Activated CD8-positive, alpha-beta memory T cell treated with anti-CD3 and anti-CD28 coated beads, Interleukin-2, amount 10 ng/mL, durations not matched to agents 7 days and 5 days (primary cell): ENCODE measurements at regions not wholly inside any gene's neighbourhood (a gene's known extent, or its start where the extent isn't known, plus 50 kb on each side); places are given as distances from the start of the nearest gene placed in this dataset.

Experiments used
- ATAC-seq: fragments of 150-1000 bp; cut with Tn5 transposase; one replicate; pipeline ENCODE4 v1.10.0; 2021; ENCODE audit warnings: moderate library complexity
- CTCF ChIA-PET: fragments of 350-600 bp; sonication (Branson Sonifier 250); formaldehyde crosslinking; loops from one replicate; lab custom pipeline; 2021; ENCODE audit warnings: antibody characterized with exemption; lab: Charles Lee
- DNase-seq: peaks from one replicate; pipeline ENCODE4 v3.0.0-alpha.2; 2020
- H3K27ac Mint-ChIP-seq: one replicate; pipeline ENCODE4 v1.8.0; 2021; ENCODE audit warnings: mild to moderate bottlenecking, mixed read lengths
- H3K27me3 Mint-ChIP-seq: one replicate; pipeline ENCODE4 v1.8.0; 2021; ENCODE audit warnings: mixed read lengths
- H3K36me3 Mint-ChIP-seq: one replicate; pipeline ENCODE4 v1.8.0; 2021; ENCODE audit warnings: mild to moderate bottlenecking, mixed read lengths
- H3K4me1 Mint-ChIP-seq: one replicate; pipeline ENCODE4 v1.8.0; 2021; ENCODE audit warnings: mixed read lengths
- H3K4me3 Mint-ChIP-seq: one replicate; pipeline ENCODE4 v1.8.0; 2021; ENCODE audit warnings: mild to moderate bottlenecking, moderate library complexity, mixed read lengths
- H3K9me3 Mint-ChIP-seq: one replicate; pipeline ENCODE4 v1.8.0; 2022; ENCODE audit warnings: low read depth, mixed read lengths

DNA sequence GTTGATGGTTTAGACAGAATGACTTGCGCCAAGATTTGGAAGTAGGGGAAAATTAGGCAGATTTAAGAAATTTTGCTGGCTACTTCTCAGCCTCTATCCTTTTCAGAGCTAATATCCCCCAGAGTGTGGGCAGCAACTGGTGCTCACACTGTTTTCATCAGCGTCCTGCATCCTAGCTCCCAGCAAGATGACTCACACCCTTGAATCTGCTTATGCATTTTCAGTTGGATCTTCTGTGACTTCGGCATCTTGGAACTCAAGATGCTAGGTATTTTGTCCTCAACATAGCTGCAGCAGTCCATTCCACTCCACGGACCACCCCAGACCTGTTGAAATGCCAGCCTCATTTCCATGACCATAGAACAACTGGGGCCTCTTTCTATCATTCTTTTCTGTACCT is 336.1 kb upstream of the NR2F2 start:
- H3K36me3 Mint-ChIP-seq: peaks cover 1% of the 10 kb centered on the region
- ATAC-seq (no peak), DNase-seq (no peak)
- peaks cover 25% of the 10 kb centered on the region for H3K4me1 Mint-ChIP-seq
- H3K9me3 Mint-ChIP-seq: no peaks in the 10 kb centered on the region
- CTCF ChIA-PET: no interaction called here
- peaks cover 36% of the 10 kb centered on the region for H3K27me3 Mint-ChIP-seq
- H3K27ac Mint-ChIP-seq: no peak overlapping the region
- no peak overlapping the region for H3K4me3 Mint-ChIP-seq

DNA sequence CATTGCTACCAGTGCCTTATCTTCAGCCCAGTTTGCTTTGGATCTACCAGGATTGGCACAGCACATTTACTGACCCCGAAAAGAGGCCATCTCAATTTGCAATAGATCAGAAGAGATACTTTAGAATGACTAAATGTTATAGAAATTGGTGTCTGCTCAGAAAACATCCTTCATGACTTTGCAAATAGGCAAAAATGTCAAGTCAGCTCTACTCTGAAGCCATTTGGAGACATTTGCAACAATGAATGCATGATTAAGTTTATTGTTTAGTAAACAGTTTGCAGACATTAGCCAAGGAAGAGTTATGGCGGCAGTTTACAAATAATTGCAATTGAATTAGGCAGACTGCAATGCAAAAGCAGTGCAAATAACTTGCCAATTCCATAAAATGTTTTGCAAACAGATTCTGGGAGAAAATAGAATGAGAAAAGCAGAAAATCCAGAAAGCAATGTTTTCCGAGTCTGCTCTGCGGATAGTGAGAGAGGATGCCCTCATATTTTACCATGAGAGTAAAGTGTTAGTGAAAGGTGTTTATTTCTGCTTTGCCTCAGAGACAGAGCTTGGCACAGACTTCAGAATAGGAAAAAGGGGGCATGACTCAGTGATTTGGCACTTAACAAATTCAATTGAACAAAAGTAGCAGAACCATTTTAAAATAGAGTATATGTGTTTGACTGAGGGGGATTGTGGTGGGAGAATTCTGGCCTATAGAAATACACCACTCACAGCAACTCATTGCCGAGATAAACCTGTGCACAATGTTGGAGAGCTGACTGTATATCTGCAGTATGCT is 334.9 kb upstream of the NR2F2 start:
- Mint-ChIP-seq H3K36me3 (peaks cover 1% of the 10 kb centered on the region), H3K27me3 (peaks cover 37% of the 10 kb centered on the region), H3K4me1 (peaks cover 20% of the 10 kb centered on the region), H3K27ac (no peak overlapping the region), H3K4me3 (no peak overlapping the region), H3K9me3 (no peaks in the 10 kb centered on the region)
- no peak for DNase-seq
- no peak for ATAC-seq
- CTCF ChIA-PET: no interaction called here

DNA sequence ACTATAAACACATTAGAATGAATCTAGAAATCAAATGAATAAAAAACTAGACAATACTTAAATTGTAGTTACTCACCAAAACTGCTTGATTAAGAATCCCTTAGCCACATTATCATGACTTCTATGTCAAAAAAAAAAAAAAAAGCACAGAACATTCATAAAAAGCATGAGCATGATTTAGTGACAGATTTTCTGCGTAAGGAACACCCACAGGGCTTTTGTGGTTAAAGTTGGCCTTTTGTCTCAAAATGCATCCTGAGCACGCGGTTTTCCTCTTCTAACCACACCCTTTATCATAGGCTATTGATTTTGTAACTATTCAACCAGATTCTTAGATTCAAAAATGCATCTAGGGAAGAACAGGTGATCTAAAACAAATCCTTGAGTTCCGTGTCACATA is 334.0 kb upstream of the NR2F2 start:
- no peak for ATAC-seq
- H3K27ac Mint-ChIP-seq: no peak overlapping the region
- H3K27me3 Mint-ChIP-seq: peaks cover 37% of the 10 kb centered on the region
- H3K4me3 Mint-ChIP-seq: no peak overlapping the region
- peaks cover 16% of the 10 kb centered on the region for H3K4me1 Mint-ChIP-seq
- peak; percentile 62 for DNase-seq
- CTCF ChIA-PET: no interaction called here
- peaks cover 1% of the 10 kb centered on the region for H3K36me3 Mint-ChIP-seq
- no peaks in the 10 kb centered on the region for H3K9me3 Mint-ChIP-seq

DNA sequence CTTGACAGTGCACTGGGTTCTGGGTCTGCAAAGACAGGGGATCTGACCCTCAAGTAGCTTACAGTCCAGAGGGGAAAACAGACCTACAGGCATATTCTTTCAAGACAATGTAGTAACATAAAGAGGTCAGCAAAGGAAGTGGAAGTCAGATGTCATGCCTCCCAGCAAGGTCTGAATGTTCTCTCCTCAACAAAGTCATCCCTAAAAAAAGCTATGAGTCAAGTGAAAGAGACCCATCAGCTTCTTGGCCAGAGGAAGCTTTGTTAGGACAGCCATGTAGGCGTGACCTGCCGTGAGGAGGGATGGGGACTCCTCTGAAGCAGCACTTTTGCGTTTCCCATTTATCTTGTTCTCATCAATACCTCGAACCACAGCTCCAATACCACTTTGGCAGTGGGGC is 331.6 kb upstream of the NR2F2 start:
- Mint-ChIP-seq H3K36me3 (peaks cover 1% of the 10 kb centered on the region), H3K27ac (no peak overlapping the region), H3K4me1 (peaks cover 16% of the 10 kb centered on the region), H3K4me3 (no peak overlapping the region), H3K9me3 (no peaks in the 10 kb centered on the region), H3K27me3 (peaks cover 50% of the 10 kb centered on the region)
- no peak for DNase-seq
- CTCF ChIA-PET: no interaction called here
- no peak for ATAC-seq

DNA sequence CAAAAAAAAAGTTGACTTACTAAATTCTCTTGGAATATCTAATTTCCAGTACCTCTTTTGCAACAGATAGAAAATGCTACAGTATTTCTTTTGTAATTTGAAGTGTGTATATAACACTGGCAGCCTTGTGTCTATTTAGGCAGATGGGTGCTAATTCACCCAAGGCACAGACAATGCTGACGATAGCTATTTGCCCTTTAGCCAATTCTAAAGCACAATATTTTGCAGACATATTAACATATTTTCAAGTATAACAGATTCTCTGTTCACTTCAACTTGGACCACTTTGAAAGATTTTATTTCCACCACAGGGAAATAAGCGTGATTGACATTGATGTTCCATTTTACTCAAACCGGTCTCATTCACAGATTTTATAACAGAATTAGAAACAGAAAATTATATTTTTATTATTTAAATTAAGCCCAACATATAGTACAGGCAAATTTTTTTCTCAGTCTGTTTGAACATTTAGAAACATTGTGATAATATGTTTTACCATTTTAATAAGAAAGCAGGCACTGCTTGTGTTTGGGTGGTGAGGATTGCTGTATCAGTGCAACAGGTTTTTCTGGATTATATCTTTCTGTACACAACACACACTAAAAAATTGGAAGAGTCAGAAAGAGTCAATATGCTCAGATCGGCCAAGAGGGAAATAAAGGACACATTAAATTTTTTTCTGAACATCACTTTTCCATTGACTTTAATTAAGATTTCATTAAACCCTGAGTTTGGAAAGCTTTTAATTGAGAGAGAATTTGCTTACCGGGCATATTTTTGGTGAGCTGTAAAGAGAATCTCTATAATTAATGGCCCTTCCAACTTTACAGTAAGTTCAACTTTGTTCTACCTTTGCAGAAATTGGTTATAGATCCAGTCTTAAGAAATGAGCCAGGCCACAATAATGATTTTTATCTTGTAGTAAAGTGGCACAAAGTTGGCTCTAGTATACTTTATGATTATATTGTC is 327.3 kb upstream of the NR2F2 start:
- Mint-ChIP-seq H3K4me1 (no peaks in the 10 kb centered on the region), H3K4me3 (no peak overlapping the region), H3K27me3 (peaks cover 39% of the 10 kb centered on the region), H3K36me3 (no peaks in the 10 kb centered on the region), H3K9me3 (no peaks in the 10 kb centered on the region), H3K27ac (no peak overlapping the region)
- DNase-seq: no peak
- ATAC-seq: no peak
- CTCF ChIA-PET: no interaction called here

DNA sequence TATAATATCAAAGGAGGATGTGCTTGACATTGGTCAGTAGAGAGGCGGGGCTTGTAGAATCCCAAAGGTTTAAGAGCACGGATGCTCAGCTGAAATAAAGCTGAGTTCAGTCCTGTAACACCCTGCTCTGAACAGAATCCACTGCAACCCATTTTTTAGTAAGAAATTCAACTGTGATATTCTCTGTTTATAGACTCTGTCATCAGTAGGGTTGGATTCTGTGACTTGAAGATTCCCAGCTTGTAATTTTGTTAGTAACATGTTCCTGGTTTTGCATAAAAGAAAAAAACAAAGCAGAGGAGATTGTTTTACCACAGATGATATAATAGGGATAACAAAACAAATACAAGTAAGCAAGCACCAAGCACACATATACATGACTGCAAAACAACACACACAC is 324.6 kb upstream of the NR2F2 start:
- ATAC-seq (no peak), DNase-seq (no peak)
- Mint-ChIP-seq H3K27me3 (peaks cover 21% of the 10 kb centered on the region), H3K4me3 (no peak overlapping the region), H3K27ac (no peak overlapping the region), H3K9me3 (no peaks in the 10 kb centered on the region), H3K4me1 (no peaks in the 10 kb centered on the region), H3K36me3 (no peaks in the 10 kb centered on the region)
- CTCF ChIA-PET: no interaction called here

DNA sequence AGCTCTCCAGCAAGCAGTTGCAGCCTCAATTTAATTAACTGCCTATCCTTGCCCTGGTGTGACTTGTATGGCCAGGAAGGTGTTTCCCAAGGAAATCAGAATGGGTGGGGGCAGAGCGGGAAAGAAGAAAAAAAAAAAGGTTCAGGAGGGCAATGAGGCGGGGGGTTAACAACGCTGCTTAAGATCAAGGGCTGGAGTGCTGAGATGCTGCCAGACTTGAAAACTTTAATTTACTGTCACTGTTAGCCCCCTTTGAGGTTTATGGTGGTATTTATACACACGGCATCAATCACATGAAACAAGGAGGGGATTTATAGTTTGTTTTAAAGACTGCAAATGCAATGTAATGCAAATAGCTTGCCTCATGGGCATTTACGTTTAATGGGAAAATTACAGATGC is 319.4 kb upstream of the NR2F2 start:
- ATAC-seq (no peak), DNase-seq (no peak)
- Mint-ChIP-seq H3K36me3 (no peaks in the 10 kb centered on the region), H3K27me3 (peaks cover 25% of the 10 kb centered on the region), H3K4me3 (no peak overlapping the region), H3K9me3 (no peaks in the 10 kb centered on the region), H3K27ac (no peak overlapping the region), H3K4me1 (no peaks in the 10 kb centered on the region)
- CTCF ChIA-PET: no interaction called here

DNA sequence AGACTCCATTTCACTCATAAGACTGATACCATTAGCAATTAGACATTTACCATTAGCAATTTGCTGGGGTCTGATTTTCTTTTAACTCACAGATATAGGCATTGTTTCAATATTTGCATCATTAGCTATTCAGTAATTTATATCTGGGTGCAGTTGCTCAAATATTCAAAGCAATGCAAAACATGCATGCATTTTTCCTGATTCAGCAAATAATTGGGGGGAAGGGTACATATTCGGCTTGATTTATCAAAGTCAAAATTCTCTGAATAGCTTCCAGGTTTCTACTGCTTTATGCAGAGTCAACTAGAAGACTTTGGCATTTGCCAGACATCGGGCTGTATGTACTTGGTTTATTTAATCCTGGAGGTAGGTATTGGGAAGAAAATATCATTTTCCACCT is 315.6 kb upstream of the NR2F2 start:
- CTCF ChIA-PET: no interaction called here
- H3K27me3 Mint-ChIP-seq: peaks cover 18% of the 10 kb centered on the region
- no peak for DNase-seq

DNA sequence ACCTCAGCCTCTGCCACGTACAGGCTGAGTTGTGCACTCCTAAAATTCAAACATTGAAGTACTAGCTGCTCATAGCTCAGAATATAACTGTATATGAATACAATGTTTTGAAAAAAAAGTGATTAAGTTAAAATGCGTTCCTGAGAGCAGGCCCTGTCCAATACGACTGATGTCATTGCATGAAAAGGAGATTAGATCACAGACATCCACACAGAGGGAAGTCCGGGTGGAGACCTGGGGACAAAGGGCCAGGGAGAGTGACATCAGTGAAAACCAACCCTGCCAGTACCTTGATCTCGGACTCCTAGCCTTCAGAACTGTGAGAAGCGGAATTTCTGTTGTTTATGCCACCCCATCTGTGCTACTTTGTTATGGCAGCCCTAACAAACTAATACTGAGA is 311.4 kb upstream of the NR2F2 start:
- Mint-ChIP-seq H3K4me1 (no peaks in the 10 kb centered on the region), H3K36me3 (no peaks in the 10 kb centered on the region), H3K27ac (no peak overlapping the region), H3K4me3 (no peak overlapping the region), H3K9me3 (peaks cover 4% of the 10 kb centered on the region), H3K27me3 (peaks cover 8% of the 10 kb centered on the region)
- CTCF ChIA-PET: no interaction called here
- DNase-seq (no peak), ATAC-seq (no peak)

More for the DNA sequence above, 315.6 kb upstream of the NR2F2 start:
- no peak for ATAC-seq
- H3K36me3 Mint-ChIP-seq: no peaks in the 10 kb centered on the region
- H3K9me3 Mint-ChIP-seq: peaks cover 4% of the 10 kb centered on the region
- H3K27ac Mint-ChIP-seq: no peak overlapping the region
- H3K4me1 Mint-ChIP-seq: no peaks in the 10 kb centered on the region
- no peak overlapping the region for H3K4me3 Mint-ChIP-seq

DNA sequence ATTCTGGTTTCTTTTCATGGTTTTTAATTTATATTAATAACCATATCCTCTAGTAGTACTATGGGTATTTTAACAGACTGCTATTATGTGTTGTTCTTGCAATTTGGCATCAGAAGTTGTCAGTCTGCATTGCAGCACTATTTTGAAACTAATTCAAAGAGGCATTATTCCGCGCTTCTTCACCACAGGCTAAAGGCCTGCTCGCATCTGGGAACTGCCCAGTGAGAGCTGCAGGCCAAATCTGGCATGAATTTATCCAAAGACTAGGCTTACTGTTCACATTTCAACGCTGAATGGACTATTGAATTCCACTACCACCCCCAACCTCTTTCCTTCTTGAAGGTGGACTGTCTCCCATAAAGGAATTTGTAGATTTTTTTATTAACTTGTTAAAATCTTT is 310.4 kb upstream of the NR2F2 start:
- Mint-ChIP-seq H3K4me3 (no peak overlapping the region), H3K9me3 (peaks cover 4% of the 10 kb centered on the region), H3K4me1 (no peaks in the 10 kb centered on the region), H3K27ac (no peak overlapping the region), H3K36me3 (no peaks in the 10 kb centered on the region), H3K27me3 (peaks cover 2% of the 10 kb centered on the region)
- CTCF ChIA-PET: no interaction called here
- DNase-seq: no peak
- ATAC-seq: no peak

DNA sequence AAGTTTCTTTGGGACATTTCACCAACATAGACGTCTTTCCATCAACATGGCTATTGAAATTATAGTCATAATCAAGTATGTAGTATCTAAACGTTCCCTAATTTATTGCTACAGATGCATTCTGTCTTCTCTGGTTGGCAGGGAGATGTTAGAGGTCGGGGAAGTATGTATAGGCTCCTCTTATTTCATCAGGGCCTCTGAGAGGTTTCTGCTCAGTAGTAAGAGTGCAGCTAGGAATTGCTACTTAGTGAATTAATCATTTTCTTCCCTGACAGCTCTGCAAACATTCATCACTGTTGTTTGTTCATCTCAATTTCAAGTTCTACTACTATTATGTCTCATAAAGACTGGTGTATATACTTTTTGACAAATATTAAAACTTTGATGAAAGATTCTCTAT is 309.7 kb upstream of the NR2F2 start:
- ATAC-seq: no peak

DNA sequence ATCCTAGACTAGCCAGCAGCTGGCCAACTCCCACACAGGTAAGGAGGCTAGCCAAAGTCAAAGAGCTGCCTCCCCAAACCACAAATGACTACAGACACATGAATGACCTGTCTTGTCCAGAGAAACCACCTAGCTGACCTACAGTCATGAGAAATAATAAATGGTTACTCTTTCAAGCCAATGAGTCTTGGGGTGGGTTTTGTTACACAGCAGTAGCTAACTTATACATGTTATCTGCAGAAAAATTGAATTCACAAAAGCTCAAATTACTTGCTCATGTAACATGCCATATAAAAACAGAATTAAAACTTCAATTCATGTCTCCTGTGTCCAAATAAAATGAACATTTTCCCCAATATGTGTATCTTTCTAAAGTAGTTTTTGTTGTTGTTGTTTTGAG is 307.4 kb upstream of the NR2F2 start:
- Mint-ChIP-seq H3K27me3 (peaks cover 4% of the 10 kb centered on the region), H3K9me3 (no peaks in the 10 kb centered on the region), H3K27ac (no peak overlapping the region), H3K4me1 (no peaks in the 10 kb centered on the region), H3K36me3 (no peaks in the 10 kb centered on the region), H3K4me3 (no peak overlapping the region)
- no peak for ATAC-seq
- DNase-seq: no peak
- CTCF ChIA-PET: no interaction called here

More for the DNA sequence above, 309.7 kb upstream of the NR2F2 start:
- Mint-ChIP-seq H3K27me3 (peaks cover 2% of the 10 kb centered on the region), H3K36me3 (no peaks in the 10 kb centered on the region), H3K27ac (no peak overlapping the region), H3K9me3 (peaks cover 4% of the 10 kb centered on the region), H3K4me1 (no peaks in the 10 kb centered on the region), H3K4me3 (no peak overlapping the region)
- CTCF ChIA-PET: no interaction called here
- DNase-seq: no peak

DNA sequence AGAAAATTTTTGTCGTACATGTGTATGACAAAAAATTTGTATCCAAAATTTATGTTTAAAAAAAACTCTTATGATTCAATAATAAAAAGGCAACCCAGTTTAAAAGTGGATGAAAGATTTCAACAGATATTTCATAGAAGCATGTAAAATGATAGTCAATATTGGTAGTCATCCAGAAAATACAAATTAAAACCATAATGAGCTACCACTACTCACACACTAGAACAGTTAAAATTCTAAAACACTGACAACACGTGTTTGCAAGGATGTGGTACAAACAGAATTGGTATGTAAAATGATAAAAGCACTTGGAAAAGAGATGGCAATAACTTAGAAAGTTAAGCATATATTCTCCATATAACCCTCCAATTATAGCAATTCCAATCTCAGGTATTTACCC is 303.0 kb upstream of the NR2F2 start:
- no peaks in the 10 kb centered on the region for H3K36me3 Mint-ChIP-seq
- DNase-seq (no peak), ATAC-seq (no peak)
- no peaks in the 10 kb centered on the region for H3K4me1 Mint-ChIP-seq
- H3K27me3 Mint-ChIP-seq: peaks cover 19% of the 10 kb centered on the region
- no peak overlapping the region for H3K4me3 Mint-ChIP-seq
- H3K27ac Mint-ChIP-seq: no peak overlapping the region
- CTCF ChIA-PET: no interaction called here
- no peaks in the 10 kb centered on the region for H3K9me3 Mint-ChIP-seq

DNA sequence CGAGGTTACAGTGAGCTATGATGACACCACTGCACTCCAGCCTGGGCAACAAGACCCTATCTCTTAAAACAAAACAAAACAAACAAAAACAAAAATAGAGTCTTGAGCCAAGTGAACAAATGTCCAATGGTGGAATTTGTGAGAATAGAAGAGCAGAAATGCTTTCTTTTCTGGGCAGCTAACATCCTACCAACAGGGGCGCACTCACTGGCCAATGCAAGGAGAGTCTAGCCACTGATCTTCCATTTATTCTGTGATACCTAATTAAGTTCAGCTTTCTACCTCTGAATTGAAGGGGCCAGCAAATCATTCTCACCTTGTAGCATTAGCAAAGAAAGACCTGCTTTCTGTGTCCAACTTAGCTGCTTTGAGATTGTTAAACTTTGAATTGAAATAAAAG is 301.9 kb upstream of the NR2F2 start:
- Mint-ChIP-seq H3K27me3 (peaks cover 25% of the 10 kb centered on the region), H3K36me3 (no peaks in the 10 kb centered on the region), H3K4me1 (no peaks in the 10 kb centered on the region), H3K9me3 (no peaks in the 10 kb centered on the region), H3K4me3 (no peak overlapping the region), H3K27ac (no peak overlapping the region)
- DNase-seq: no peak
- ATAC-seq: no peak
- CTCF ChIA-PET: no interaction called here
